UCSD-AML1 (cell line): ENCODE measurements at regions not wholly inside any gene's neighbourhood (a gene's known extent, or its start where the extent isn't known, plus 50 kb on each side); places are given as distances from the start of the nearest gene placed in this dataset.

Experiments
- DNase-seq: peaks from one replicate; lab custom pipeline; 2025; ENCODE audit not compliant: unreplicated experiment; lab: John Stamatoyannopoulos, UW

DNA sequence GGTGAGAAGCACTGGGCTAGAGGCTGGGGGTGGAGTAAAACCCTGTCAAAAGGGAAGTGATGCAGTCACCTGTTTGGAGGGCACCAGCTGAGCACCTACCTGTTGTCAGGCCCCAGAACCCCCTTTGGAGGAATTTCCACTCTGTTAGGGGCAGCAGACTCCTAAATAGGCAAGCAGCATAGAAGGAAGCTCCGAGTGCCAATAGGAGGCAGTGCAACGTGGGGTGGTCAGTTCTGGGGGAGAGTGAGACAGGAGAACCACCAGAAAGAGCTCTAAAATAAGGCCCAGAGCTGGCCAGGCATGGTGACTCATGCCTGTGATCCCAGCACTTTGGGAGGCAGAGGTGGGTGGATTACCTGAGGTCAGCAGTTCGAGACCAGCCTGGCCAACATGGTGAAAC lies 203.7 kb upstream of the ZC3H12A start:
- no peak for DNase-seq

DNA sequence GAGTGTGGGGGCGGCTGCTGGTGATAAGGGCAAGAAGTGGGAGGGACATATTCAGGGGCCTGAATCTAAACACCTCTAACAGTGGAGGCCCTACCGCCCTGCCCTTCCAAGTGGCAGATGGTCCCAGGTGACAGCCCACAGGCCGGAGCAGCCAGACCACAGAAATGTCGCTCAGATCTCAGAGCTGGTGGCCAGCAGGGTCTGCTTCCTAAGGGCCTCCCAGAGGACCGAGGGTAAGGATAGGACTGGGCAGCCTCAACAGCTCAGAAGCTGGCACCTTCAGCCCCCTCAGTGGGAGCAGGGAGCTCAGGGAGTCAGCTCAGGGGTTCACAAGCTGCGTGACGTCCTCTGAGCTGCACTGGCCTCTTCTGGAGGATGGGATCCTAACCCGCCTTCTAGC lies 201.8 kb upstream of the ZC3H12A start:
- no peak for DNase-seq

DNA sequence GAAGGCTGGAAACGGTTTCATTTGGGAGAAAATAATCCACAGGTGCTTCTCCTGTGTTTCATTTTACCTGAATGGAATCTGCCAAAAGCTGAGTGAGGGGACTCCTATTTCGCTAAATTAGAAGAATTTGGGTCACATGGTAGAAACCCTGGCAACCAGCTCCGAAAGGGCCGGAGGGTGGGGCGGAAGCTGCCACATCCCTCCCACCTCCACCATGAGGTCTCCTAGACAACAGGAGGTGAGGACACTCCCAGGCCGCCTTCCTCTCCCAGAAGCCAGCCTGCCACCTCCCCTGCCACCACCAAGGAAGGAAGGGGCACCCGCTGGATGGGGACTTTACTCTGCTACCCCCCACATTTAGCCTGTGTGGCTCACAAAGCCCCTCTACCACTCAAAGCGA lies 199.9 kb upstream of the ZC3H12A start:
- no peak for DNase-seq

DNA sequence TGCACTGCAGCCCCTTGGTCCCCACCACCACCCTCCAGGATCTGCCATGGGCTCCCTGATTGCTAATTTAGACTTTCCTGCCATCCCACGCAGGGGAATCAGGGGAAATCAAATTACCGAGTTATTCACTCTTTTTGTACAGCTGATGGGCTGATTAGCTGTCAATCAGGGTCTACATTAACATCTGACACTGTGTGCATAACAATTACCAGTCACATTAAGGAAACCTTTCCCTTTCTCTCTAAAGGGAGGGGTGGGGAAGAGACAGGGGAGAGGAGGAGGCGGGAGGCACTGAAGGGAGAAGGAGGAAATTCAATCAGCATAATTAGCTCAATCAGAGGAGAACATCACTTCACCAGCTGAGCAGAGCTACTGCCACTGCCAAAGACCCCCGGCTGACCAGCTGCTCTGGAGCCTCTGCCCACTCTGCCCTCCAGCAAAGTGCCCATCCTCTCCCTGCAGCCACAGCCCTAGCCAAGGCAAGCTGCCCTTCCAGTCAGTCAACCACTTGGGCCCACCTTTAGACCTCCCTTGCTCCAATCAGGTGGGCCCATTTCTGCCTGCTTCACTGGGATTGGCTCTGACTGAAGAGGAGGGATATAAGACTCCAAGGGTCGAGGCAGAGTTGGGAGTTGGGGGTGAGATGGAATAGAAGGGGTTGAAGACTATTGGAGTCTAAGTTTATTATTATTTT lies 199.3 kb upstream of the ZC3H12A start:
- DNase-seq, result no peak

DNA sequence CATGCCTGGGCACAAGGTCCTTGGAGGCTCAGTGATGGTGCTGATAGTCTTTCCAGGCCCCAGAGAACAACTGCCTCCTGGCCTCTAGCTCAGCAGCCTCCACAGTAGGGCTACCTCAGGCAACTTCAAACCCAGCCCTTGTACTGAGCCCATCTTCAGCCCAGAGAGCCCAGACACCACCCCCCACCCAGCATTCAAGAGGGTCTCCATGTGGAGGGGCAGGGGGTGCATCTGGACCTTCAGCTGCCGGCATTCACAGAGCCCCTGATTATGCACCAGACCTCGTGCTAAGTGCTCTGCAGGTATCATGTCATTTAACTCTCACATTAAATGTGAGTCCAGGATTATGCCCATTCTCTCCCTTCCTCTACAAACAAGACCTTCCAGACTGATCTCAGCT lies 197.0 kb upstream of the ZC3H12A start:
- DNase-seq, result no peak

DNA sequence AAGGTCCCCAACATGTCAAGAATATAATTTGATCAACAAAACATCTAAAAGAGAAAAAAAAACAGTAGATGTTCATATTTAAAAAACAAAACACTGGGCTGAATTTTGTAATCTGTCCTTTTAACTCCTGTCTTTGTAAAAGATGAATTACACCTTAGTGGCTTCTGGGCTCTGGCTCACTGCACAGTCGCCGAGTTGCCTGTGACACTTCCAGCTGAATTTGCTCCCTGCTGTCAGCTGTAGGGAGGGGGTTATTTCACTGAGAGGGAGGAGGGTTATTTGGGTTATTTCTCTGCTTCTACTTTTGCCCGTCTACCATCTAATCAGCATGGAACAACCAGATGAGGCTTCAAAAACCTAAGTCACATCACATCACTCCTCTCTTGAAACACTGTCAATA lies 193.0 kb upstream of the ZC3H12A start:
- no peak for DNase-seq

DNA sequence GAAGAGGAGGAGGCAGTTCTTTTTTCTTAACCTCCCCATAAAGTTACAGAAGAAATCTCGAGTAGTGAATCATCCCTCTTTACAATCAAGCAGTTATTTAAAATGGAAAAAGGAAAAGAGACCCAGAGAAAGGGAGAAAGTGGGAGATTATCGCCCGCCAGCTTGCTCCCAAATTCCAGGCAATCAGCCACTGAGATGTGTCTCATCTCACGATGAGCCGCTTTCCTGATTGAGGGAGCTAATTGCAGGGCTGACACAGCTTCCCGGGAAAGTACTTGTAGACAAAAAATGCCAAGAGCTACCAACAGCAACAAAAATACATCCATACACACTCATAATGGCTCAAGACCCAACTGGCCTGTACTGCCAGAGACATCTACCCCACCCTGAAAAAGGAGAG lies 191.6 kb upstream of the ZC3H12A start:
- no peak for DNase-seq

DNA sequence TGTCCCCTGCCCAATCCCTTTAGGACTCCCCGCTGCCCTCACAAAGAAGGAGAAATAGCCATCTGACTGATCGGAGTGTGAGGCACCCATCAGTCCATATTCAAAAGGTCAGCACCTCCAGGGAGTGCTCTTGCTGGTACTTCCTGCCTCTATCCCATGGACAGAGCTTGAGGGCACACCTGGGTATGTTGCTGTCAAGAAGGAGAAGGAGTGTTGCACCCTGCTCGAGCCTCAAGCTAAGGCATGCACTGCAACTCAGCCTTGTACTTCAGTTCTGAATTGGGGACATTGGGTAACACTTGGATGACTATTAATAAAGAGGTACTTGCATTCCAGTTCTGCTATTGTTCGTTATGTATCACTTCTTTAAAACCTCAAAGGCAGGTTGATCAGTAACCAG lies 190.3 kb upstream of the ZC3H12A start:
- DNase-seq, result no peak

DNA sequence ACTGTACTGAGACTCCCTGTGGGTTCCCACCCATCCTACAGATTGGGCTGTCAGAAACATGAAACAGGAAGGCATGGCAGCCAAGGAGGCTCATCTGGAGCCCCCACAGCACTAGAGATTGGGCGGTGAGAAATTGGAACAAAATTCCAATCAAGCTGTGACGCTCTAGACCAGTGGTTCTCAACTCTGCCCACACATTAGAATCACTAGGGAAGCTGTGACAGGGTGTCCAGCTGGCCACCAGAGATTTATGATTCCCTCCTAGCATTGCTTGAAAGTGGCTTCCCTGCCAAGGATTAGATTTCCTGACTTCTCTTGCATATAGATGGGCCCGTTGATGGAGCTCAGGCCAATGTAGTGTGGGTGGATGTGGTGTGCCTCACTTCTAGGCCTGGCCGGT lies 187.5 kb upstream of the ZC3H12A start:
- DNase-seq, result no peak

DNA sequence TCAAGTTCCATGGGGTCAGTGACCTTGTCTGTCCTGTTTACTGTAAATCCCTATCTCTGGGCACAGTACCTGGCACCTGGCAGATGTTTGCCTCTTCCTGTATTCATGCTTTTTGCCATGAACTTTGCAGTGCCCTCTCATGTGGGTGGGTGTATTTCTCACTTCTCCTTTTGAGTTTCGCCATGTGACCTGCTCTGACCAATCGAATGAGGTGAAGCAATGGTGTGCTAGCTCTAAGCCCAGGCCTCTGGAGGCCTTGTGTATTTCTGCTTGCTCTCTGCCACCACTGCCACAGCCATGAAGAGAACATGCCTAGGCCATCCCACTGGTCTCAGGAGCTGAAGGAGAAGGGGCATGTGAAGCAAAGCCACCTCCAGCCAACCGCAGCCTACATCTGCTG lies 185.5 kb upstream of the ZC3H12A start:
- no peak for DNase-seq

DNA sequence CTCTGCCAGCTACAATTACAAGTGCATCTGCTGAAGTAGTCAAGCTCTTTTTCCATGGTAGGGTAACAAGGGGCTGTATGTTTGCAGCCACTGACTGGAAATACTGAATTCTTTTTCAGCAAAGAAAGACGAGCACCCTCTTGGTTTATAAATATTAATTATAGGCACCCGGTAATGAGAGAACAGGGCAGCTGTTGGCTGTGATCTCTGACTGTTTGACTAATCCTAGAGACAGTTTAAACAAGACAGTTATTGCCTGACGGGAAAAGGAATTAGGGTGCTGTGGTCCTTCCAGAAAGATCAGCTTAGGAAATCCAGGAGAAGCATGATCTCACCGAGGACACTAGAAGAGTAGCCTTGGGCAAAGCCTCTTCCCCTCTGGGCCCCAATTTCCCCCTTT lies 183.7 kb upstream of the ZC3H12A start:
- DNase-seq, result no peak

DNA sequence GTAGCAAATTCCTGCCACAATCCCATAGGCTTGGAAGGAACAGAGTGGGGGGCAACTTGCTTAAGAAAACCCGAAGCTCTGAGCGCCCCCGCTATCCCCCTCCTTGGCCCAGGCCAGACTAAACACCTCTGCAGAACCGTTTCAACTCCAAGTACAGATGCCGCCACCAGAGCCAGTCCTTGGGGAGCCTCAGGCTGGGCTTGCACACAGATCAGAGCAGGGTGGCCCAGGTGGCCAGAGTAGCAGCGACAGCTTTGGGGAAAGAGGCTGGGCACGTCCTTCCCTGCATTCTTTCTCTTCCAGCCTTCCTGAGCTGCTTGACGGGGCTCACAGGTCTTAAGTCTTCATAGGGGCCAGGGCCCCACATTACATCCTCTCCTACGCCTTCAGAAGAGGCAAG lies 181.6 kb upstream of the ZC3H12A start:
- no peak for DNase-seq

DNA sequence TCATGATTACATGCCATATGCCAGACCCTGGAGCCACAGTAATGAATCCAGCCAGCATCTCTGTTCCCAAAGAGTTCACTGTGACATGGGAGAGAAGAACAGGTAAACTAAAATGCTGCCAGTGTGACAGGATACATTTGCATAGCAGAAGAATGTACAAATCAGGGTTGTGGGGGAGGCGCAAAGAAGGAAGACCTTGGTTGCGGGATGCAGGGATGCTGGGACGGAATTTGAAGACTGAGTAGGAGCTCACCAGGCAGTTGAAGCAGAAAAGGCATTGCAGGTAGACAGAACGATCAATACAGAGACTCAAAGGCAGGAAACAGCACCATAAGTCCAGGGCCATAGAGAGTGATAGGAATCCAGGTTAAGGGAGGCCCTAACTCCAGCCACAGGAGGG lies 180.3 kb upstream of the ZC3H12A start:
- no peak for DNase-seq

DNA sequence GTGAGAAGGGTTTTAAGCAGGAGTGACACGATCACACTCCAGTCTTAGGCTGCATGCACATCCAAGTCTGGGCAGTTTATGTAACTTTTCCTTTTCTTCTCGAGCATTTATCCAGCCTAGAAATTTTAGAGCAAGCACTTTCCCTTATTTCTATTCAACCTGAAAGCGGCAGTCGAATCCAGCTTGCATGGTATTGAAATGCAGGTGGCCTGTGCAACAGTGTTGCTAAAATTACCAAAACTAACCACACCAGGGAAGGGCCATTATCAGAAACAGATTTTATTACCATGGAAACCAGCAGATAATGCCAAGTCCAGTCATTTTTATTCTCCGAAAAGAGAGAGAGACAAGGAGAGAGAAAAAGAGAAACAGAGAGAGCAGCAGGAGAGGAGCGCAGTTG lies 179.9 kb upstream of the ZC3H12A start:
- DNase-seq, result no peak

DNA sequence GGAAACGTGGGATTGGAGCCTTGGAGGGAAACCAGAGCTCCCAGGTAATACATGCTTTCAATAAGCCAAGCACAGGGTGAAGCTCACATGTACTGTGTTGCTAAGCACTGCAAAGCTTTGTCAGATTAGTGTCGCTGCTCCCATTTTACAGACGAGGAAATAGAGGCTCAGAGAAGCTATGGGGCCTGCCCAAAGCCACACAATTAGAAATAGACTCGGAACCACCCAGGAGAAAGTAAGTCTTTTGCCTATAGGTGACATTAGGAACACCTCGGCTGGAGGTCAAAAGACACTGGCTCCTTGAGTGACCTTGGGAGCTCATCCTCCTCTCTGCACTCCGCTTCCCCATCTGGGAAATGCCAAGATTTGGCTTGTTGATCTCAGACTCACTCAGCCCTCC lies 175.6 kb upstream of the ZC3H12A start:
- DNase-seq, result no peak

DNA sequence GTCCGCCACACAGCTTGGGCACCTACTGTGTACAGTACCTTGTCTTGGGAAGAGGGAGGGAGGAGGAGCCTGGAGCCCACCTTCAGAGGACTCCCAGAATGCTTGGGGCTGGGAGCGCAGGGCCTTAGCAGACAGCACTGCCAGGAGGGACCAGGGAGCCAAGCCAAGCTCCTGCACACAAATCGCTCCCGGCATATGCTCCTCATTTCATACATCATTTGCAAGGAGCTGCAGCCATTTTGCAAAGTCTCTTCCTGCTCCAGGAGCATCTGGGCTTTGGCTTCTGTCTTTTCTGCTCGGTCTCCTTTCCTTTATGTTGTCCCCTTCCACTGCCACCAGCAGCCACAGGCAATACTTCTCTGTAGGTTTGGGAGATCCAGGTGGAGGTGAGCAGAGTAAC lies 175.2 kb upstream of the ZC3H12A start:
- no peak for DNase-seq

DNA sequence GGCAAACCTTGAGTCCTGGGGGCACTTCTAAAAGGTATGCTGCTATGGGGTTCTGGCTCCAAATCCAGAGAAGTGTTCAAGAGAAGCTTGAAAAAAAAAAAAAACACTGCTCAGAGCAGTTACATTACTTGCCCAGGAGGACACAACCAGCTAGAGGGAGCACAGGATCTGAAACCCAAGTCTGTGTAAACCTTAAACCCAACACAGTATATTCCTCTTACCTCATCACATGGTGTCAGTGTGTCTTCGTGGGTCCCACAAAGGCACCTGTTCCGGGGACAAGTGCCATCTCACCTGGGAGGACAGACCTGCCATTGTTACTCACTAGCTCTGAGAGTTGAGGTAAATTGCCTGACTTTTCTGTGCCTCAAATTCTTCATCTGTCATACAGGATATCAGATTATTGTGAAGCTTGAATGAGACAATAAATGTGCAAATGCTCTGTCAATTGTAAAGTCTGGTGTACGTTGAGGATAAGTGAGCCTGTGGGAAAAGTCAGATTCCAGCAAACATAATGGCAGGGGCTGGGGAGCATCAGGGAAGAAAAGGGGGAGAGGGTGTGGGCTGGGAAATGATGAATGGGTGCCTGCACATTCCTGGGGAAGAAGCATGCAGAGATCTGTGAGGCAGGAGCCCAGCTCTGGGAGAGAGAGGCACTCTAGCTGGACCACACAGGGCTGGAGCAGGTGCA lies 170.4 kb upstream of the ZC3H12A start:
- DNase-seq, result no peak

DNA sequence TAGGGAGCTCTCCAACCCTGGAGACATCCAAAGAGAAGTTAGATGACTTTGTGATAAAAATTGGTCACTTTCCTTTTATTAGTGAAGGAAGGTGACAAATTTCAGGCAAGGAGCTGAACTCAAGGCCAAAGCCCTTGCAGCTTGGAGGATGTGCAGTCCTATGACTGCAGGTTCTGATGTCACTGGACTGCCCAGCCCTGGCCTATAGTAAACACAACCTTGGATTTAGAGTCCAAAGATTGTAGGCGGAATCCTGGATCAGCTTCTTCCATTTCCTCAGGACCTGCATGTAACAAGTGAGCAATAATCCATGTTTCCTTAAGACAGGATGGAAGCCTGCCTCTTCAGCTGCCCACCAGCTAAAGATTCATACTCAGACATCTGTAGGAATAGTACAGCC lies 169.3 kb upstream of the ZC3H12A start:
- no peak for DNase-seq

DNA sequence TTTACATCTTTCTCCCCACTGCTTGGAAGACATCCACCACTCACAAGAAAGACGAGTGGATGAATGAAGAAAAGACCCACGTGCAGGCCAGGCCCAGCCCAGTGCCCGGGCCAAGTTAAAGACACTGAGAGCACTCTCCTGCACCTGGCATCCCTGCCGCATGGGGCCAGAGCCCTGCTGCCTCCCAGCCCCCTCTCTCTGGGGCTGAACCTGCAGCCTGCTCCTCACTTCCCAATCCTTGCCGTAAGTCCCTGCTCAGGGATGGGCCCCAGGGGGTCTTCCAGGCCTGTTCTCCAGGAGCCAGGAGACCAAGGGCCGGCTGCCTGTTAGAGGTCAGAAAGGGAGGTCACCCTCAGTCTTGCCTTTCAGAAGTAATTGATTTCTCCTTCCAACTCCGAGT lies 168.5 kb upstream of the ZC3H12A start:
- no peak for DNase-seq

DNA sequence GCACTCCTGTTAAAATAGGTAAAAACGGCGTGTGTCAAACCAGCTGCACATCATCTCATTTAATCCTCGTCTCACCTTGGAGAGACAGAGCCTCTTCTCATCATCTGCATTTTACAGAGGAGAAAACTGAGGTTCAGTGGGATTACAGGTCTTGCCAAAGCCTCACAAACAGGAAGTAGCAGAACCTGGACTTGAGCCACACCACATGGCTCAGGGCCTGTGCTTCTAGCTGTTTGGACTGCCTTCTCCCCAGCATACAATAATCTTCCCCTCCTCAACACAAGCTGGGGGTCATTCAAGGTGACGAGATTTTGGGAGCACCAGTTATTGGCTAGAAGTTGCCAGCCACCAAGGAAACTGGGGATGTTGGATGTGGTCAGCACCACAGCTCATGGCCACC lies 167.9 kb upstream of the ZC3H12A start:
- DNase-seq, result no peak

DNA sequence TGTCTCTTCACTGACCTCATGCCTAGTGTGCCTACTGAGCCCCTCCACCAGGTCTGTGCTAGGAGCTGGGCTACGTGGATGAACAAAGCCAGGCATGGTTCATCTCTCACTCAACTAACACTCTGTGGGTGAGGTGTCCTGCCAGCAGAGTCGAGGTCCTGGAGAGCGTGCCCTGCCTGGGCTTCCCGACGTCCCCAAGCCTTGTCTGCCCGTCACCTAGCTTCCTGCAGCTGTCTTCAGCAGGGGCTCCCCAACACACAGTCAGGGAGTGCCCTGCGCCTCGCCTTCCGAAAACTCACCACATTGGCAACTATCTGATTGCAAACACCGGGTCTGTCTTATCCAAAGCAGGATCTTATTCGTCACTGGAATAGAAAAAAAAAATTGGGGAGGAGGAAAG lies 167.5 kb upstream of the ZC3H12A start:
- no peak for DNase-seq

DNA sequence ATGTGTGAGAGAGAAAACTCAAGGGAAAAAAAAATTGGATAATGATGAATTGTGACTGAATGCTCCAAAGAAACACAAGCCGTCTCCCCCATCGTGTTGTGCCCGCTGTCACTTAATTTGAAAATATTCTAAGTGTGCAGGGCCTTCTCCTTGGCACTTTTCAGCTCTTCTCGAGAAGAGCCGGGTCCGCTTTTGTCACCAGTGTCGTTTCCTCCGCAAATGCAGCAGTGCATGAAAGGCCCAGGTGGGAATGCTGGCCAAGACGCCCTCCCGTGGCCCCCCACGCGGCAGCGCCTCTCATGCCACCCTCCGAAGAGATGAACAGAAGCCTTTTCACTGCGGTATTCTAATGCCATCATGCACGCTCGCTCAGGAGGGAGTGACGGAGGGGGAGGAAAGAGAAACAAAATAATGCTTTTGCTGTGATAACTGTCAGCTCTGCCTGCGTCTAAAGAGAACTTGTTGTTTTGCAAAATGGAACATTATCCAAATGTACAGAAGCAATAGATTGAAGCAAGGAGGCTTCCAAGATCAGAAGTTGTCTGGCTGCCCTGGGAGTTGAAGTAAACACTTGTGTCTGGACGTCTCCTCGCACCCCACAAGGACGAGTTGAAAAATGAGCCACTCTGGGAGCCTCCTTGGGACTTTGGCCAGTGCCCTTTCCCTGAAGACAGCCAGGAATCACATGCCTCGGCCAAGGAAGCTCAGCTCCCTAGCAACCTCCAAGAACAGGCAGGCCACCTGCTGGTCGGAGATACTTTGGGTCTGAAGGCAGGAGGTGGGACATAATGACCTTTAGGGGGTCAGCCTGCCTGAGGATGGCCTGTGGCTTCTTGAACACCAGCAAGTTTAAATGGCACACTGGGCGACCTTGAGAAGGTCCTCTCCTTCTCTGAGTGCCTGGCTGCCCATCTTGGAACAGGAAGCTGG lies 166.1 kb upstream of the ZC3H12A start:
- no peak for DNase-seq
